ENCODE measurements at regions not wholly inside any gene's neighbourhood (a gene's known extent, or its start where the extent isn't known, plus 50 kb on each side); places are given as distances from the start of the nearest gene placed in this dataset.
A peak's percentile ranks its signal among the peaks of the same experiment; 100 is the strongest.

DNA sequence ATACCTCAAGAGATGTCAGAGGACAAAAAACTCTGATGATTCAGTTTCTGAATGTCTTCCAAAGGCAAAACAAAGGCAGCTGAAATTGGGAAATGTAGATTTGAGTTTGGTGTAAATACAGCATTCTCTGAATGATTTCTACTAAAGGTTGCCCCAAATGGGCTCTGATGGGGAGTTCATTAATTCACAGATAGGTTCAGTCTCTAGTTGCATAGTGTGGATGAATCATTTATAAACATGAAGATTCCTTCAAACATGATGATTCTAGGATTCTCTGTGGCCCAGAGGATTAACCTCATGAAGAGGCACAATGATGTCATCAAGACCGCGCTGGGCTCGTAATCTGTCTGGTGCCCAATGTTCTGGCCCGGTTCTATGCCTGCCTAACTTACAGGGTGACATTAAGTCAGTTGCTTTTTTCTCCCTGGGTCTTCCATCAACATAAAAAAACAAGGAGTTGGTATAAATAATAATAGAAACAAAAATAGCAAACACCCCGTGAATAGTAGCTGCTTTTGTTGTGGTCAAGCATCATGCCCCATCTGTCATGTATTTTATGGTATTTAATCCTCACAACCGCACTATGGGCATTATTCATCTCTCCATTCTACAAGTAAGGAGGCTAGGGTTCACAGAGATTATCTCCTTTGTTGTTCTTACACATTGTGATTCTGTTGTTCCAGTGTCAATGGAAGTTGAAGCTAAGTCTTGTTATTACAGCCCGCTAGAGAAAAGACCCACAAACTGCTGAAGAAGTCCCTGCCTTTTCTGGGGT is 509.6 kb upstream of the USP24 start:
- no peak for DNase-seq

DNA sequence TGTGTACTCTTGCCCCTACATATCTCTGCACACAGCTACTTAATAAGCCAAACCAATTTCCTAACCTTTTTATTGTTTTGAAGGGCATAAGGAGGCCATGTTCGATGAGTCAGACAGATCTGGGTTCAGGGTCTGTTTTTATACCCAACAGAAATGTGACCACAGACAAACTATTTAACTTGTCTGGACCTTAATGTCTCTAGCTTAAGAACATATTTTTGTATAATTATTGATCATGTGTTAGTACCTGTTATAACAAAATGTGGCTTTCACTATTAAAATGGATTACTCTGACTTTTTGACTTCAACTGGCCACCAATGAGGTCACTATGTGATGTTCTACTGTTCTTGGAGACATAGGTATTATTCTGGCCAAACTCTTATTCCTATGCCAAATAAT is 507.8 kb upstream of the USP24 start:
- no peak for DNase-seq

DNA sequence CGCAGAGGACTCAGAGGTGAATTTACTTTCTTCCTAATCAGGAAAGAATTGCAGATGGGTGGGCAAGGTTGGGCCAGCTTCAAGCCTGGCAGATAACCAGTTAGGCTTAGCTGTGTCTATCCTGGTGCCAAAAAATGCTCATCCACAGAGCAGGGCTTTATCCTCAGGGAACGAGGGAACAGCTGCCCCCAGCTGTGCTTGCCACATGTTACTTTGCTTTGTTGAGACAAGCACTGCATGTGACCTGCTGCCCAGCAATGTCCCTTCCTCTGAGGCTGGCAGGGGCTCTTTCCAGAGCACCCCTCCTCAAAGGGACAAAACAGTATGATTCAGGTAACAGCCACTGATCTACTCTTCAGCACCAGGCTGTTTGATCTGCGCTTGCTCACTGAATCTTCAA is 505.1 kb upstream of the USP24 start:
- DNase-seq, result no peak

DNA sequence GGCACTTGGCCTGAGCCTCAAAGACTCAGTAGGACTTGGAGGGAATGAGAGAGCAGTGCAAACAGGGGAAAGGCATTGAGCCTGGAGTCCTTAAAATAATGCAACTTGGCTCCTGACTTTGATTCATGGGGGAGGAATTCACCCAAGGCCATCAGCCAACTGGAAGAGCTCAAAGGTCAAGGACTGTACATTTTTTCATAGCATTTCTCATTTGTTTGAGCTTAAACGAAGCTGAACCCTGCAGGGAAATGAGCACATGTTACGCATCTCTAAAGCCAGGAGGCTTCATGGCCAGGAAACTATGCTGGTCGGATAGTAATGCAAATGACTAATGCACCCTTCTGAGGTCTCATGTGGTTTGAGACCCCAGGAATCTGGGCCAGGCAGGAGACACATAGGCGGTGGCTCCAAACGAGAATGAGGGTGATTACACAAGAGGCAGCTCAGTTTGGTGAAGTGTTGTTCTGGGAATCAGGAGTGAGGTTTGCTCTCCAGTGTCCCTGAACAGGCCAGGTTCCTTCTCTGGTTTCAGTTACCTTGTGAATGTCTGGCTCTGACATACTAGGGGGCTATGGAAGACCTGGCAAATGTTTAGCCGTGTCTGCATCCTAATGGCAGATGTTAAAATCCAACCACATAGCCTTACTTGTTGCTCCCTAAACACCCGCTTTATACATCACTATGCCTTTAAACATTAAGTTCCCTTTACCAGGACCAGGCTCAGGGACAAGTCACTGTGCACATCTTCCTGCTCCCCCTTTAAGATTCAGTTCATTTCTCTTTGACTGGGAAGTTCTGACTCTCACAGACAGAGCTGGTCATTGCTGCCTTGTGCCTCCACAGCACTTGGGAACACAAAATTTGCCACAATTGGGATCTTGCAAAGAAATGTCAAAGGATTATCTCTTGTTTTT is 503.9 kb upstream of the USP24 start:
- no peak for DNase-seq

DNA sequence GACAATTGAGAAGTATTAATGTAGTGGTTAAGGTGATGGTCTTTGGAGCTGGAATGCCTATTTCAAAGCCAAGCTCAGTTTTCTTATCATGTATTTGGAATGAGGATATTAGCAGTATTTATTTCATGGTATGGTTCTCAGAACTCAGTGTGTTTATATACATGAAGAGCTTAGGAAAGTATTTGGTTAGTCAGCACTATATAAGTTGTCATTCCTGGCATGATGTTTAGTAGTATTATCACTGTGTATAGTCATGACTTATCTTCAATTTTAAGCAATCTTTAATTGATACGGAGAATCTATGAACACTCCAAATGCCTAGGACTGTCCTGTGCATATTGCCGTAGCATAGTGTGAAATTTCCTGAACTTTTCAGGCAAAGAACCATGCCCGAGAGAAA is 501.9 kb upstream of the USP24 start:
- DNase-seq, result no peak

DNA sequence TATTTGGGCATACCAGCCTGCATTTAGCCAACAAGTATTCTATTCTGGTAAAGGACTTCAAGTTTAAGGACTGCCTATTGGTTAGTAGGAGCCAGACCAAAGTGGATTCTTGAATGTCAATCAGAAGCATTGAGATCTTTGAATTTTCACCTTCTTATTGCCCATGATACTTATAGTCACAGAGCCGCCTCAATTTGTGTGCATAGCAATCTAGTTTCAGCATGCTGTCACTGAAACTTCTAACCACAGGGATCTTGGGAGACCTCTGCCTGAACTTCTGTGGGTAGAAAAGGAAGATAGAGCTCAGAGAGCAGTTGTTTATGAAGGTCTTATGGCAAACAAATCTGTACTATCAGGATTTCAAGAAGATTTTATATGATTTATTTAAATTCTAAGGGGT is 501.4 kb upstream of the USP24 start:
- no peak for DNase-seq

DNA sequence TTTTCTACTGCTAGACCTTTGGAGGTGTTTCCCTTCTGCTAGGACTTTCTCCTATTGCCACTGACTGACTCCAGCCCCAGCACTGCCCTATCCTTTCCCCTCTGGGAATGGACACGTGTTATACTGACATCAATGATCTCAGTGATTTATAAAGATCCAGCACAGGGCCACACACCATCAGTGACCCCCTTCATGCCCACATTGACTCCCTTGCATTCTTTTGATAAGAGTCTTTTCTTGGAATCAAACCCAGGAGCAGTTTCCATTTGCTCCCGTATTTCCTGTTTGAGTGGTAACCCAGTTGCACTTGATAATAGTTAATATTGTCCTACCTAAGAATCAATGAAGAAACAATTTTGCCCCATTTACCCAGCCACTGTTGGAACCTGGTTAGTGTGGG is 501.0 kb upstream of the USP24 start:
- DNase-seq, result no peak

DNA sequence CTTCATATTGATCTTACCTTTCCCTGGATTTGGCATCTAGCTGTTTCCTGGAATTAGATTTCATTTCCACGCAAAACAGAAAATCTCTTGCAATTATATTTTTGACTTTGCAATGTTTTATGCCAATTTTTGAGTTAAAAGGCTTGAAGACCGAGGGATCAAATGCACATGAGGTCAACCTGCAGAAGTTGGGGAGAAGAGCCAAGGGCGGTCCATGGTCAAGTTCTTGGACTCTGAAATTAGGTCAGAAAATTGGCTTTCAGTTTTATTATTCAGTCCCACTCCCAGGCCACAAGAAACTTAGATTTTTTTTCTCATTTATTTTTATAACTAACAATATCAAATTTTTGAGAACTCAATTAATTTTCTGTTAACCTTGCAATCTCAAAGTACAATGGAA is 499.1 kb upstream of the USP24 start:
- DNase-seq, result no peak

DNA sequence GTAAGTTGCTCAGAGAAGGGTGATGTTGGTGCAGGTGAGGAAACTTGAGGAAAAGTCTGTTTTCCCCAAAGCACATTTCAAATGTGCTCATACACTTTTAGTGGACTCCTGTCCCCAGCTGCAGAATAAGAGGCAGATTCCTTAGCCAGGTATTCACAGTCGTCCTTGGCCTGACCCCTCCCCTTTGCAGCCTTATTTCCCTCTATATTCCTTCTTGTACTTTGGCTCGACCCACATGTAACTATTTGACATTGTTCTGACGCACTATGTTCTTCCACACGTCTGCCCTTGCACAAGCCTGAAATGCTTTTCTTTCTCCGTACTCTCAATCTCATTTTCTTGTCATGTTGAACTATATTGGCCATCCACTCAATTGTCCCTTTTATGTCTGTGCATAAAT is 498.4 kb upstream of the USP24 start:
- DNase-seq, result no peak

DNA sequence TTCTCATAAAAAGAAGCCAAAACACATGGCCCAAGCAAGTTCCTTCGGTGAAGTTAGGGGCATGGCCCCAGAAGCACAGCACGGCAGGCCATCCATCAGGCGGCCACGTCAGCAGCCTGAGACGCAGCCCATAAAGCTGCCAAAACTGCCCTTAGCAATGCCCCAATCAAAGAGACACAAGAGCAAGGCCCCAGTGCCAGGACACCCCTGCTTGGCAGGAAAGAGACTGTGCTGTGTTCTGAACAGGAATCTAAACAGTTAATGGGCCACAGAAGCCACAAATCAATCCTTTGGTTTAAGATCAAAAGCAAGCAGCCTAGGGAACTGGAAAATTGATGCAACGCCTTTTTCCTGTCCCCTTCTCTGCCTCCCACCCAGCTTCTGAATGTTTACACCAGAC is 497.0 kb upstream of the USP24 start:
- DNase-seq, result no peak

DNA sequence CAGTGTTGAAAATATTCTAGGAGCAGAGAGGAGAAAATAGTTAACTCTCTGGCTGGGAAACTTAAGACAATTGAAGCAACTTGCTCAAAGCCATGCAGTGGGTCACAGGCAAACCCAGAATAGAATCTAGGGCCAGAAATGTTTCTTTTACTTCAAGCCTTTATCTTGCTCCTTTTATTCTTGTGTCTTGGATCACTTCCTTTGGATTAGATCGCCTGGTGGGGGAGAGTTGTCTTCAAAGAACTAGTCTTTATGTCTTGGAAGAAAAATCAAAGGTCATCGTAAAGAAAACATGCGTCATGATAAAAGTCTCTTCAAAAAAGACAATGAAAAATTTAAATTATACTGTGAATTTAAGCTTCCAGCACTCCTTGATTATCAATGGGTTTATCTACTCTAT is 493.6 kb upstream of the USP24 start:
- no peak for DNase-seq

DNA sequence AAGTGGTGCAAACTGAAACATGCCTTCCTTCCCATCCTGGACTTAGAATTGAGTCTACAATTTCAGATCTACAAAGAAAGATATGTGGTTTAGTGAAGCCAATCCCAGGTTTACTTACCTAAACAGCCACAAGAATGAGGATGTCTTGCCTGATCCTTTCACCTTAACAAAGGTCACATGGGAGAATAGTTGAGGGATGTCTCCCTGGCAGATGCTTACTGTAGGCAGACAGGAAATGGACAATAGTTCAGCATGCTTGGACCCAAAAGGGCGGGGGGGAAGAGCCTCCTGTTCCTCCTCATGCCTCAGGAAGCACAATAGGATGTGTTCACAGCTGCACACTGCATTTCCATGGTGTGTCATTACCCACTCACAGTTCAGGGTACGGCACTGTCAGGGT is 492.7 kb upstream of the USP24 start:
- DNase-seq, result no peak

DNA sequence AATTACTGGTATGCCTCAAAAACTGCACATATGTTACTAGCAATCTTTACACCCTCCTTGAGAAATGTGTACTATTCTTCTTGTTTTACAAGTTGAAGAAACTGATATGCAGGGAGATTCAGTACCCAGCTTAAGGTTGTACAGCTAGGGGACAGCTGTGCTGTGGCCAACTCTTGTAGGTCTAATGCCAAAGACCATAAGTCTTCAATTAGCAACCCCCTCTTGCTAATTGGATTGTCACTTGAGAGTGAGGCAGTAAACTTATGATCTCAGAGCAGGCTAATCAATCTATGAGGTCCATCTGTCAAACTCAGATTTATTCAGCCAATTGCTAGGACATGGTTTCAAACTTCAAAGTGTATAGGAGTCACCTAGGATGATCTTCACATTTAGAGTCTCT is 492.0 kb upstream of the USP24 start:
- DNase-seq, result no peak

DNA sequence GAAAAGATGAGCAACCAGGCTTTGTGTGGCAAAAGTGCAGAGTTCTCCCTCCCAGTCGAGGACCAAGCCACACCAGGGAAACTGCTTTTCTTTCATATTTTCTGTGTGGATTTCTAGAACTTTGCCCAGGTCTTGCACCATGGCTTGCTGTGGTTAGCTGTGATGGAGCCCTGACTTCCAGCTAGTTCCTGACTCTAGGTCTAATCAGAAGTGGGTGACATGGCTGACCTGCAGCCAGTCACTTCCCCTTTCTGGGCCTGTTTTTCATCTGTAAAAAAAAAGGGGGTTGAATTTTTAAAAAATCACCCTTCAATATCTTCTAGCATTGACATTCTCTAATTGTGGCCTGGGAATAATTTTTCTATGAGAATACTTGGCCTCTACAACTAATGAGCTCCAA is 491.2 kb upstream of the USP24 start:
- no peak for DNase-seq

DNA sequence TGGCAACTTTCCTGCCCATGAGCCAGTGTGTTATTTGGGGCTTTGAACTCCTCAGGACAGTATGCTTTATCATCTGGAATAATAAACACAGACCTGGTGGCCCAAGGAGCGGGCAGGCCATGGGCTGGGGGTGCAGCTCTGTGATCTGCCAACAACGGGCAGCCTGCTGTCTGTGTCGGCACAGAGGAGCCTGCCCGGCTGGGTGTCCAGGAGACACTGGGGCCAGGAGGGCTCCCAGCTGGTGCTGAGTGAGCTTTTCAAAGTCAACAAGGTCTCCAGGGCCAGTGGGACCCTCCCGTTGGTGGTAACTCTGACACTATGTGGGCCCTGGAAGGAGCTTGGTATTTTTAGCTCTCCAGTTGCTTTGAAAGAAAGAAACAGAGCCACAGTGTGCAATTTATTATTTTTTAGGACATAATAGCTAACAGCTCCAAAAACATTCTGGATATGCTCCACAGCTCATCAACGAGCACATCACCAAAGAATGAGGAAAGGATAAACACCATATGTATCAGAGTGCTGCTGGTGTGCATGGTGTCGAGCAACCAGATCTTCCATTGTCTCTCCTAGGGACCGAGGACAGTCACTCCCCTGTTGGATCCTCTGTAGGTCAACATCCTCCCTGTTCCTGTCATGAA is 488.7 kb upstream of the USP24 start:
- no peak for DNase-seq

DNA sequence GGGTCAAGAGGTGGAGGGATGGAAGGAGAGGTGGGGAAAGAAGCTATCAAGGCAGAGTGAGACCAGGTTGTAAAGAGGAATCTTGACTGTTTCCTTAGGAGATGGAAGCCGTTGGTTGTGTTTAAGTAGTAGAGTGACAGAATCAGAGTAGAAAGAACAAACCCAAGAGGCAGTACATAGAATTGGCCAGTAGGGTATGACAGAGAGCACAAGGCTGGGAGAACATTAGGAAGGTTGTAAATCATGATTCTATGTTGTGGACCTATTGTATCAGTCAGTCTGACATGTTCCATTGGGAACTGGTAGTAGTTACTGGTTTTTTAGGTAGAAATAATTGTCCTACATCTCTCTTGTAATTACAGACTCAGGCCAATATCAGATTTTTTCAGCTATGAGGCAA is 486.9 kb upstream of the USP24 start:
- DNase-seq, result peak; percentile 3 to 38

DNA sequence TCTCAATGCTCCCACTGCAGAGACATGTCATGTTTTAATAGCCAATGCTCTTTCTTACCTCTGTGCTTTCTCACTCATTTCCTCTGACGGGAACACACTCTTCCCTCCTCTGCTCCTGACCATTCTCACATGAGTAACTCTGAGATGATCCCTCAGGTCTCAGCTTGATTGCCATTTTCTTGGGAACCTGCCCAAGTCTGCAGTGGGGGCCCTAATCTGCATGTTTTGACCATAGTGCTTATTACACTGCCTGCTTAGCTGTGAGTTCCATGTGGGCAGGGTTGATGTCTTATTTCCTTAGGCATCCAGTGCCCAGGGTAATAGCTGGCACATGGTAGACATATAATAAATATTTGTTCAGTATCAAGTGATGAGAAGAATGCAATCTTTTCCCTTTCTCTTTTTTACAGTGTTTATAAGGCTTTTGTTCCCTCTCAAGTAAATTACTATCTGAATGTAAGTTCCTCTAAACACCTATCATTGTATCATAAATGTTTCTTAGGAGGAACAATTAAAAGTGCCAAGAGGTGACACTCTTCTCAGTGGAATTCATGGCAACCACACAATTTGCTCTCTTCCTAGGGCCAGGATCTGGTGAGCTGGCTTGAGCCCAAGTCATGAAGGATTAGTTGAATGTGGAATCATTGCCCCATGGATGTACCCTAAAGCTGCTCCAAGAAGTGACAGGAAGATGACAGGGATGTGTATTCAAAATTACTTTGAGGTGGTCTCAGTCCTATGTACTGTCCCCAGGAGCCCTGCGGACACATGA is 485.4 kb upstream of the USP24 start:
- no peak for DNase-seq

DNA sequence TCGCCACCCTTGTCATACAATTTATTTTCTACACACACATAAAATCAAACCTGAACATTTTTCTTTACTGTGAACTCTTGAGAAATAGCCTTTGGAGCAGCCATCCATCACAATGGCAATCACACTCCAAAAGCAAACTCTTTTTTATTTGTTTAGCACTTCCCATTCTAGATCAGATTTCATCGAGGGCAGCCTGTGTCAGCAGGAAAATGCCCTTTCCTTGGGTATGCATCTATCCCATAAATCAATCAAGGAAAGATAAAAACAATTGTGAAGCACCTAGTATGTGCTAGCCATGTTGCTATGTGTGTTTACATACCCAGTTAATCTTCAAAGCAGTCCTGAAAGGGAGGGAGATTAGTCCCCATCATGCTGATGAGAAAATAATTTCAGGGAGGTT is 484.1 kb upstream of the USP24 start:
- DNase-seq, result no peak

DNA sequence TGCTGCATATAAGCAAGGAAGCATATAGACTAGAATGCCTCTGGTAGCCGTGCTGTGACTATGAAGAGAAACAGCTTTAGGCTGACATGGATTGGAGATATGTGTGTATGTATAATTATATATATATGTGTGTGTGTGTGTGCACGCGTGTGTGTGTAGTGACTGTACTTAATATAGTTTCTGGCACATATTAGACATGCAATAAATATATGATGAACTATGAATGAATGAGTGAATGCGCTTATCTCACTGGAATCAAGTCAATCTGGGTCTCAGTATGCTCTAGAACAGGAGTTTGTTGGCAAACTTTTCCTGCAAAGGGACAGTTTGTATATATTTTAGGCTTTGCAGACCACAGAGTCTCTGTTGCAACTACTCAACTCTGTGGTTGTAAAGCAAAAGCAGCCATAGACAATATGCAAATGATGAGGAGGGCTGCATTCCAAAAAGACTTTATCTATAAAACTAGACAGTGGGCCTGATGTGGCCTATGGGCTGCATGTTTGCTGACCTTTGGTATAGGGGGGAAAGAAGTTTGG is 482.9 kb upstream of the USP24 start:
- no peak for DNase-seq

DNA sequence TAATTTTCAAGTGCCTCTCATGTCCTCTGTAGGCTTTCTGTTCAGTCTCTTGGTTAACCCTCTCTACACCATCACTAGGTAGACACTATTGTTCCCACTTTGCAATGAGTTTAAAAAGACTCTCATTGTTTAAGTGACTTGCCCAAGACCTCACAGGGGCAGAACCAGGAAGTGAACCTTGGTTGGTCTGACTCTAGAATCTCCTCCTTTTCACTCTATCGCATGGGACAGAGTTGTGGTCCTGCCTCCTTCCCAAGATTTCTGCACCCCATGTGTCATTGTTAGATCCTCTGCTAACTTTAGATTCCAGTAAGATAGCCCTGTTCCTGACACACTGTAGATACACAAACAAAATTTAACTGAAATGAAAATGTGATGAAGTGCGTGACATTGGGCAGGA is 481.7 kb upstream of the USP24 start:
- no peak for DNase-seq

DNA sequence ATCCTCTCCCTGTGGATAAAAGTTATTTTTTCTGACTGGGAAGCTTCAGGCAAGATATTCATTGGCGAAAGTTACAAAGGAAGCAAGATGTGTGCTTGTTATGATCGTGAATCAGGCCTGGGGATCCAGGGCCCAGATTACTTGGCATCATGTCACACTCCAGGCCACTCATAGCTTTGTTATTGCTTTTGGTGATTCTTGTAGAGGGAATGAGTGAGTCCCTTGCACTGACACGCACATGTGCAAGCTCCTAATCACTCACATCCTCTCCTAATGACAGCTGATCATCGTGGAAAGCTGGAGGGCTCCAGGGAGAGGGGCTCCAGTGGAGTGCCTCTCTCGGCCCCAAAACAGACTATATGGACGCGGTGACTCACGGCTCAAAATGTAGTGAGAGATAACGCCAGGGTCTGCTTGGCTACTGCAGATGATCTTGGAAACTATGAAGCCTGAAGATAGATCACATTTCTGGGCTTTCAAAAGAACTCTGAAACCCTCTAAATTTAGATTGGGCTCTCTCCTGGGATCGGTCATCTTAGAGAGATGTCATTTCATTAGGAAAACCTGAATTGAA is 481.1 kb upstream of the USP24 start:
- DNase-seq, result no peak

DNA sequence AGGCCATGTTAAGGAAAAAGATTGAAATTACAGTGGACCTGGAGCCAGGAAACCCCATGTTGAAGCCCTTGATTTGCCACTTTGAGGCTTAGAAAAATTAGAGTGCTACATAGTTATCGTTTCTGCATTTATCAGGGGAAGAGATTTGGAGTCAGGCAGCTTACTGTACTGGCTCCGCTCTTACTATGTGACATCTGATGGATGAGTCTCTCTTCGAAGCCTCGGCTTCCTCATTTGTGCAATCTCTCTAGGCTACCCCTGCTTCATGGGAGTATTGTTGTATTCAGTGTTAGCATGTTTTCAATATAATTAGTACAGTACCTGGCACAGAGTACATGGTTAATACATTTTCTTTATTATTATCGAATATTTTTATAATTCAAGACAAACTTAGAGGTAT is 480.4 kb upstream of the USP24 start:
- no peak for DNase-seq

Data from inflammatory macrophage treated with lipopolysaccharide for 1 hour (primary cell).